Brain microvascular endothelial cell (primary cell): ENCODE measurements at regions not wholly inside any gene's neighbourhood (a gene's known extent, or its start where the extent isn't known, plus 50 kb on each side); places are given as distances from the start of the nearest gene placed in this dataset.
"Not testable (repeated sequence)": the region's sequence is repeated elsewhere in the genome, so short reads cannot be mapped to it uniquely, and the experiment has no call there.

ENCODE experiments used
- DNase-seq: peaks from one replicate; pipeline ENCODE4 v3.0.0-alpha.2; 2020
- H3K27ac ChIP-seq: fragments of 250-450 bp; sonication (Bioruptor Pico); 2 replicates; pipeline ENCODE4 v1.5.1; 2020; ENCODE audit warnings: mild to moderate bottlenecking, moderate library complexity
- H3K27me3 ChIP-seq: fragments of 250-450 bp; sonication (Bioruptor Pico); replicated peaks from 2 replicates; pipeline ENCODE4 v1.5.1; 2020; ENCODE audit warnings: mild to moderate bottlenecking
- H3K36me3 ChIP-seq: fragments of 250-450 bp; sonication (Bioruptor Pico); replicated peaks from 2 replicates; pipeline ENCODE4 v1.5.1; 2020; ENCODE audit warnings: mild to moderate bottlenecking
- H3K4me3 ChIP-seq: 2 replicates; pipeline ENCODE4 v1.5.1; 2011; ENCODE audit warnings: low read depth, mild to moderate bottlenecking, control low read depth, low read length, moderate library complexity
- in situ Hi-C: cut with HindIII; loops from 2 replicates; pipeline ENCODE4 v1.10.0; 2017; ENCODE audit warnings: low sequenced_read_pairs, low pct_ligation_motif_present
- TF ChIP-seq, protein P1 (sequence below): IDR thresholded peaks from 2 replicates; pipeline ENCODE4 v1.5.1; 2011; ENCODE audit warnings: low read depth, mild to moderate bottlenecking, moderate library complexity, low read length, control low read depth, inconsistent platforms; ENCODE audit errors: missing control alignments

DNA sequence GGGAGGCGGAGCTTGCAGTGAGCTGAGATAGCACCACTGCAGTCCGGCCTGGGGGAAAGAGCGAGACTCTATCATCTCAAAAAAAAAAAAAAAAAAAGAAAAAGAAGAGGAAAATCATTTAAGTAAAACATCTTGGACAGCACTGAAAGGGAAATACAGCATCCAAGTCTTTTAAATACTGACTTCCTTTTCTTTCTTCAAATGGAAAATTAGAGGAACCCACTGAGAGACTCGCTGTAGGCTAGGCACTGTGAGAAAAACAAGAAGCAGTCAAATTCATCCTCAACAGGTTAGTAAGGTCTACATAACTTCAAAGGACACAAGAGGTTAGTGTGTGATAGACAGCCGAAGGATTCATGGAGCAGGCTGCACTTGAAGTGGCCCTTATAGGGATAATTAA is 243.7 kb downstream of the BLID start:
- H3K27me3 ChIP-seq: no peaks in the 10 kb centered on the region
- in situ Hi-C loops: no loop called here
- H3K4me3 ChIP-seq: no peak overlapping the region
- no peaks in the 10 kb centered on the region for H3K36me3 ChIP-seq
- TF ChIP-seq, protein P1, sequence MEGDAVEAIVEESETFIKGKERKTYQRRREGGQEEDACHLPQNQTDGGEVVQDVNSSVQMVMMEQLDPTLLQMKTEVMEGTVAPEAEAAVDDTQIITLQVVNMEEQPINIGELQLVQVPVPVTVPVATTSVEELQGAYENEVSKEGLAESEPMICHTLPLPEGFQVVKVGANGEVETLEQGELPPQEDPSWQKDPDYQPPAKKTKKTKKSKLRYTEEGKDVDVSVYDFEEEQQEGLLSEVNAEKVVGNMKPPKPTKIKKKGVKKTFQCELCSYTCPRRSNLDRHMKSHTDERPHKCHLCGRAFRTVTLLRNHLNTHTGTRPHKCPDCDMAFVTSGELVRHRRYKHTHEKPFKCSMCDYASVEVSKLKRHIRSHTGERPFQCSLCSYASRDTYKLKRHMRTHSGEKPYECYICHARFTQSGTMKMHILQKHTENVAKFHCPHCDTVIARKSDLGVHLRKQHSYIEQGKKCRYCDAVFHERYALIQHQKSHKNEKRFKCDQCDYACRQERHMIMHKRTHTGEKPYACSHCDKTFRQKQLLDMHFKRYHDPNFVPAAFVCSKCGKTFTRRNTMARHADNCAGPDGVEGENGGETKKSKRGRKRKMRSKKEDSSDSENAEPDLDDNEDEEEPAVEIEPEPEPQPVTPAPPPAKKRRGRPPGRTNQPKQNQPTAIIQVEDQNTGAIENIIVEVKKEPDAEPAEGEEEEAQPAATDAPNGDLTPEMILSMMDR: no peak
- DNase-seq: no peak
- H3K27ac ChIP-seq: no peak overlapping the region

DNA sequence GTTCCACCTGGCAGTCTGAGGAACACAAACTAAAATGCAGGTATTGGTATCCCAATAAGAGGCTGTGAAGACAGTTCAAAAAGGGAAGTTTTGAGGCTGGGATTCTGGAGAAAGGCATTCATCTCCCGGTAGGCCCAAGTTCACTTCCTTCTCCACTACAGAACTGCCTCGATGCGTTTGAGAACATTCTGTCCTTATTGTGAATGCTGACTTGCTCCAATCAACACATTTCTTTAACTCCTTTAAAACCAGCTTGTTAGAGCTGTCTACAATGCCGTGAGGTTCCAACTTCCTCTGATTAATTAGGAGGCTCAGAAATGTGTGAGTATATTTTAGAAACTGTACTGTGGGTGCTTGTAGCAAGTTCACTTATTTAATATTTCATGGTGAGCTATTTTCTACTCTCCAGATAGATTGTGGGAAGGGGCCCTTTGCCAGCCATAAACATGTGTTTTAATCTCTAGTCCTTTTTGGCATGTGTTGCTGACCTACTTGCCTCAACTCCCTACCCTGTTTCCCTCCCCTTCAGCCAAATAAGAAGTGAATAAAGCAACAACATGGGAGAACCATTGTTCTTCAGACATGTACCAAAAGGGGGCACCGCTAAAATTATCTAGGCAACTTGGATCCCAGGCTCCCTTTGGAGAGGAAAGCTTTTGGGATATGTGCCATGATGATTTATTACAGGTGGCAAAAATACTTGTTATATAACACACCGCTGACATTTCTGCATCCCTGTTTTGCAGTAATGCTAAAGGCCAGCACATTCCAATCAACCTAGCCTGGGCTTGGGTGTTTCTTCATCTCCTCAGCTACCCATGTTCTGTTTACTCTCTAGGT is 245.6 kb downstream of the BLID start:
- TF ChIP-seq, protein P1: peak; percentile 35

DNA sequence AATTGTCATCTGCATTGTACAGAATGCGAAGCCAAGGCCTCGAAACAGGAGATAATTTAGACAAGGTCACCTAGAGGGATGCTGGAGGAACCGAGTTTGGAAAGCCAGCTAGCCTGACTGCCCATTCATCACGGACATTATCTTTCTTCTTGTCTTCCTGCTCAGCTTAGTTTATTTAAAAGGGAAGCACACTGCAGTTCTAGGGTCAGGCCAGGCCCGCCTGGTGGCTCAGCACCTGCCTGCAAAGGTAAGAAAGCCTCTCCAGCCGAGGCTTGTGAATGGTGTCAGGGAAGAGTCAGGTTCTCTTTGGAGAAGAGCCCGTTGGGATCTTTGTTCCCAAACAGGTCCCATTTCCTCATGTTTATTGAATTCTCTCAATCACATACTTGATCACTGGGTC is 246.5 kb downstream of the BLID start:
- DNase-seq: no peak
- no peaks in the 10 kb centered on the region for H3K36me3 ChIP-seq
- TF ChIP-seq, protein P1: no peak
- H3K4me3 ChIP-seq: no peak overlapping the region
- no peaks in the 10 kb centered on the region for H3K27me3 ChIP-seq
- in situ Hi-C loops: no loop called here
- H3K27ac ChIP-seq: no peak overlapping the region

More for the DNA sequence above, 245.6 kb downstream of the BLID start:
- no peak overlapping the region for H3K4me3 ChIP-seq
- no peak for DNase-seq
- no peak overlapping the region for H3K27ac ChIP-seq
- H3K36me3 ChIP-seq: no peaks in the 10 kb centered on the region
- in situ Hi-C loops: no loop called here
- no peaks in the 10 kb centered on the region for H3K27me3 ChIP-seq

DNA sequence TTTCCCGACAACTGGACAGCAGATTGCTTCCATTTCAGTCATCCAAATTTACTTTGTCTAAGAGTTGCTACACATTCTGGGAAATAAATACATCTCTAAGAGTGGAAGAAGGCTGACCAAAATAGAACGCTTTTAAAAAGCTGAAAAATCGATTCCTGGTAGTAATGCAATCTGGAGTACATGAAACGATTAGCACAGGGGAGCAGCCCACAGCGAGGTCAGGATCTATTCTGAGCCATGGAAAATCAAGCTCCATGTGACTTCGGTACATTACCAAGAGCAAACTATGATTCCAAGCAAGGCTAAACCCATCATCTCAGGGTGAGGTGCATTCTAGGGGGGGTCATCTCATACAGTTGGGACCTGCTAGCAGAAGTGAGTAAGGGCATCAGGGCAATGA is 249.3 kb downstream of the BLID start:
- no peak for DNase-seq
- Histone ChIP-seq H3K36me3 (no peaks in the 10 kb centered on the region), H3K27me3 (no peaks in the 10 kb centered on the region), H3K27ac (no peak overlapping the region), H3K4me3 (no peak overlapping the region)
- TF ChIP-seq, protein P1: no peak
- in situ Hi-C loops: no loop called here

DNA sequence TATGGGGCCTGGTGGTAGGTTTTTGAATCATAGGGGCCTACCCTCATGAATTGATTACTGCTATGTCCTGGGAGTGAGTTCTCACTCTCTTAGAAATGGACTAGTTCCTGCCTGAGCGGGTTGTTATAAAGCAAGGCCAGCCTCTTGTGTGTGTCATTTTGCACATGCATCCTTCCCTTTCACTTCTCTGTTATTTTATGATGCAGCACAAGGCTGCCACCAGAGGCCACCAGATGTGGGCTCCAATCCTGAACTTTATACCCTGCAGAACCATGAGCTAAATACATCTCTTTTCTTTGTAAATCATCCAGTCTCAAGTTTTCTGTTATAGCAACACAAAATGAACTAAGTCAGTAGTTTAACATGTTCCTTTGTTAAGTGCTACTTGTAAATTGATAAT is 251.4 kb downstream of the BLID start:
- no peaks in the 10 kb centered on the region for H3K36me3 ChIP-seq
- TF ChIP-seq, protein P1: peak; percentile 37
- in situ Hi-C loops: no loop called here

DNA sequence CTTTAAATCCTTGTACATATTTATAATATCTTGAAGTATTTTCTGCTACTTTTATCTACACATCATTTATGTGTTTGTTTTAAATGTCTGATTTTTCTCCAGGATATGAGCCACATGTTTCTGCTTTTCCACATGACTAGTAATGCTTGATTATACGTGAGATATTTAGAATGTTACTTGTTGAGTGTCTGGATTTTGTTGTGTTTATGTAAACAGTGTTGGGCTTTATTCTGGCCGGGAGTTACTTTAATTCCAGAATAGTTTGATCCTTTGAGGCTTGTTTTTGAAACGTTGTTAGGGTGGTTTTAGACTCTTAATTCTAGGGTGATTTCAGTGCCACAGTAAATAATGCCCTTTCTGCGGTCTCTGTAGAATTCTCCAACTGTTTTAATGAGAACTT is 252.9 kb downstream of the BLID start:
- TF ChIP-seq, protein P1: no peak
- Histone ChIP-seq H3K27me3 (no peaks in the 10 kb centered on the region), H3K4me3 (no peak overlapping the region), H3K27ac (no peak overlapping the region), H3K36me3 (no peaks in the 10 kb centered on the region)
- no peak for DNase-seq
- in situ Hi-C loops: no loop called here

More for the DNA sequence above, 251.4 kb downstream of the BLID start:
- DNase-seq: no peak
- Histone ChIP-seq H3K4me3 (no peak overlapping the region), H3K27me3 (no peaks in the 10 kb centered on the region), H3K27ac (no peak overlapping the region)

DNA sequence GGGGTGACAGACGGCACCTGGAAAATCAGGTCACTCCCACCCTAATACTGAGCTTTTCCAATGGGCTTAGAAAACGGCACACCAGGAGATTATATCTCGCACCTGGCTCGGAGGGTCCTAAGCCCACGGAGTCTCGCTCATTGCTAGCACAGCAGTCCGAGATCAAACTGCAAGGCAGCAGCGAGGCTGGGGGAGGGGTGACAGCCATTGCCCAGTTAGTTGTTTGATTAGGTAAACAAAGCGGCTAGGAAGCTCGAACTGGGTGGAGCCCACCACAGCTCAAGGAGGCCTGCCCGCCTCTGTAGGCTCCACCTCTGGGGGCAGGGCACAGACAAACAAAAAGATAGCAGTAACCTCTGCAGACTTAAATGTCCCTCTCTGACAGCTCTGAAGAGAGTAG is 260.9 kb downstream of the BLID start:
- in situ Hi-C loops, DNase-seq: not testable (repeated sequence)

More for the DNA sequence above, 260.9 kb downstream of the BLID start:
- H3K36me3 ChIP-seq, H3K4me3 ChIP-seq, H3K27ac ChIP-seq, H3K27me3 ChIP-seq: not testable (repeated sequence)
